HG03060 (cell line): ENCODE measurements at regions not wholly inside any gene's neighbourhood (a gene's known extent, or its start where the extent isn't known, plus 50 kb on each side); places are given as distances from the start of the nearest gene placed in this dataset.
"Not testable (repeated sequence)": the region's sequence is repeated elsewhere in the genome, so short reads cannot be mapped to it uniquely, and the experiment has no call there.

Experiments
- ATAC-seq: cut with Tn5 transposase; IDR thresholded peaks from one replicate; pipeline ENCODE4 v1.9.1; 2021; ENCODE audit warnings: low read depth, moderate number of reproducible peaks; ENCODE audit not compliant: unreplicated experiment

- ATAC-seq: no peak
These were observed 52.8 kb upstream of the ADGRE5 start for GRCh38 chr19:14328406-14328805.

GRCh38 chr19:14327061-14327460, 54.2 kb upstream of the ADGRE5 start:
- ATAC-seq: not testable (repeated sequence)

GRCh38 chr19:14325863-14326262, 55.4 kb upstream of the ADGRE5 start:
- ATAC-seq: no peak

- ATAC-seq: no peak
These were observed 56.1 kb upstream of the ADGRE5 start for GRCh38 chr19:14325134-14325533.

DNA sequence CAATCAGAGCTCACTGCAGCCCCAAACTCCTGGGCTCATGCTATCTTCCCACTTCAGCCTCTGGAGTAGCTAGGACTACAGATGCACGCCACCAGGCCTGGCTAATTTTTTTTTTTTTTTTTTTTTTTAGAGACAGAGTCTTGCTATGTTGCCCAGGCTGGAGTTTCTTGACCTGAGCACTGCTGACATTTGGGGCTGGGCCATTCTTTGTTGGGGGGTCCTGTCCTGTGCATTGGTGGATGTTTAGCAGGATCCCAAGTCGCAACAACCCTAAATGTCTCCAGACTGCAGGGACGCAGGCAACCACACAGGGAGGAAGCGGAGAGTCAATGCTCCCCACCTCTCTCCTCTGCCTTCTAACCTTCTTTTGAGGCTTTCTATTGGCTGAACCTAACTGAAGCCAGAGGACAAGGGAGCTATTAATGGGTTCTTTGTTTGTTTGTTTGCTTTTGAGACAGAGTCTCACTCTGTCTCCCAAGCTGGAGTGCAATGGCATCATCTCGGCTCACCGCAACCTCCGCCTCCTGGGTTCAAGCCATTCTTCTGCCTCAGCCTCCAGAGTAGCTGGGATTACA, 58.3 kb upstream of the ADGRE5 start:
- ATAC-seq: no peak

DNA sequence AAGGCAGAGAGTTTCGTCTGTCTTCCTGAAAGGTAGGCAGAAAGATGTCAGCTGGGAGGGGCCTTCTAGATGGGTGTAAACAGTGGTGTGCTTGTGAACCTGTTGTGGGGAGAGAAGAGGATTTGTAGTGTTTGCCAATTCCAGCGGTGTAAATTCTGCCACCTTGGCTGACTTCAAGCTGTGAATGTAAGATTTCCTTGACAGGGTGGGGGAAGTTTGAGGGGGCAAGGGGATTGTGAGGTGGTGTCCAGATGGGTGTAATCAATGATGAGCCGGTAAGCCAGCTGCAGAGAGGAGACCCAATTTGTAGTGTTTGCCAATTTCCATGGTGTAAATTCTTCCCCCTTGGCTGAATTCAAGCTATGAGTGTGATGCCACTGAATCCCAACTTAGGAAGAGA, 61.0 kb upstream of the ADGRE5 start:
- no peak for ATAC-seq

GRCh38 chr19:14319720-14320119, 61.5 kb upstream of the ADGRE5 start:
- not testable (repeated sequence) for ATAC-seq

DNA sequence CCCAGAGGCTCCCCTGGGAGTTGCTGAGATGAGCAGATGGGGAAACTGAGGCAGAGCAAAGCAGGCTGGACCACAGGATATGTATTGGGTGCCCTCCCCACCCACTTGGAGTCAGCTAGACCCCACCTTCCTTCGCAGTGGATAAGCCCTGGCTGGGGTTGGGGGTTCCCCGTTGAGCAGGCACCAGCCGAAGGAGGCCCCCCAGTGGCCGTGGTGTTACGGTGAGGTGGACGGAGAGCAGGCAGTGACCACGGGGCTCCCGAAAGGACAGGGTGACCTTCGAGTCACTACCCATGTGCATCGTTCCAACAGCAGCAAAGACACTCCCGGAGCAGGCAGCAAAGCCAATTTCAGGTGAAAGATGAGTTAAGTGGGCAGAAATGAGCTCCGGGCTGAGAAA, 62.4 kb upstream of the ADGRE5 start:
- ATAC-seq: no peak

DNA sequence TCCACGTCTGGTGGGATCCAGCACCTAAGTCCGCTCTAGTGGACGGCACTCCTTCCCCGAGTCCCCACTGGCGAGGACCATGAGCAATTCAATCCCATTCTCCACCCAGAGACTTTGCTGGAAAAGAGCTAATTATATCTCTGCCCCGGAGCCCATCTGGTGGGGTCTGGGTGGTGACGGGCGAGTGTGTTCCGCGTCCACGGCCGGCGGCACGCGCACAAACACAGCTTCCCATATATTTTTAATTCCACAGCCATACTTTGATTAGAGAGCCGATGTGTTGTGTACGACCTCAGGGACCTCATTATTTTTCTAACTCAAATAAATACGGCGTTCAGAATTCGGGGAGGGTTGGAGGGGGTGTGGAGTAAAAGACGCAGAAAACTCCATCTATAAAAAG, 64.1 kb upstream of the ADGRE5 start:
- no peak for ATAC-seq

- ATAC-seq: no peak
These were observed 65.8 kb upstream of the ADGRE5 start for GRCh38 chr19:14315433-14315832.

DNA sequence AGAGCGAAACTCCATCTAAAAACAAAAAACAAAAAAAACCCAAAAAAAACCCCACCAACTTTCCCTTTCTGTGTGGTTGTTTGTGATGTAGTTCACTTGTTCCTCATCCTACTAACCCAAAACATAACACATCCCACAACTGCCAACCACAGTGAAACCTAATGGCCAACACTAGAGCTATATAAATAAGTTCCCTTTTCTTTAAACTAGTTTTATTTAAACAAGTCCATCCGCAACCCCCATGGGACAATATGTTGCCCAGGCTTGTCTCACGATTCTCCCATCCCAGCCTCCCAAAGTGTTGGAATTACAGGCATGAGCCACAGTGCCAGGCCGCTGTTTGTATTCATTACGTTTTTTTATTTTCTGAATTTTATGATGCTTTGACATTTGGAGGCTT, 71.2 kb upstream of the ADGRE5 start:
- no peak for ATAC-seq

DNA sequence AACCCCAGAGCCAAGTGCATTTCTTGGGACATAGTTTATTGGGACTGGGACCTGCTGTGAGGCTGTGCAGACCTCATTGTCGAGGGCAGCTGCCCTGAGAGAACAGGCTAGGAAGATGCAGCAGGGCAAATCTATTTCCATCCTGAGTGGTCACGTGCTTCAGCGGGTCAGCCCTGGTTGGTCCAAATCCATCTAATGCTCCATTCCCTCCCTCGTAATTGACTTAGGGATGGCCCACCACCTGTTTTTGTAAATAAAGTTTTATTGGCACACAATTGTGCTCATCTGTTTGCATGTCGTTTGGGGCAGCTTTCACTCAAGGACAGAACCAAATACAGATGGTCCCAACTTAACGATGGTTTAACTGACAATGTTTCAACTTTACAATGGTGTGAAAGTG, 75.5 kb upstream of the ADGRE5 start:
- ATAC-seq: no peak

DNA sequence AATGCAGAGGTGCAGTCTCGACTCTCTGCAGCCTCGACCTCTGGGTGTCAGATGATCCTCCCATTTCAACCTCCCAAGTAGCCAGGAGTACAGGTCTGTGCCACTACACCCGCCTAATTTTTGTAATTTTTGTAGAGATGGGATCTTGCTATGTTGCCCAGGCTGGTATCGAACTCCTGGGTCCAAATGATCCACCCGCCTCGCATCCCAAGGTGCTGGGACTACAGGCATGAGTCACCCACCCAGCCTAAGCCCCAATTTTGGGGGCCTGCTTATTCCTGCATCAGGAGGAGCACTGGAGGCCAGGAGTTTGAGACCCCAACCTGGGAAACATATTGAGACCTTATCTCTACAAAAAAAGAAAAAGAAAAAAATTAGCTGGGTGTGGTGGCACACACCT, 80.1 kb upstream of the ADGRE5 start:
- ATAC-seq: no peak

- no peak for ATAC-seq
These were observed 80.9 kb upstream of the ADGRE5 start for GRCh38 chr19:14300303-14300702.

GRCh38 chr19:14299224-14299827, 81.9 kb upstream of the ADGRE5 start:
- not testable (repeated sequence) for ATAC-seq

GRCh38 chr19:14297883-14298576, 83.2 kb upstream of the ADGRE5 start:
- ATAC-seq: not testable (repeated sequence)

GRCh38 chr19:14294974-14295373, 86.3 kb upstream of the ADGRE5 start:
- not testable (repeated sequence) for ATAC-seq

- ATAC-seq: not testable (repeated sequence)
These were observed 87.5 kb upstream of the ADGRE5 start for GRCh38 chr19:14293816-14294170.

- ATAC-seq: not testable (repeated sequence)
These were observed 87.3 kb upstream of the ADGRL1 start for GRCh38 chr19:14293101-14293815.

- ATAC-seq: not testable (repeated sequence)
These were observed 83.8 kb upstream of the ADGRL1 start for GRCh38 chr19:14289810-14290209.

DNA sequence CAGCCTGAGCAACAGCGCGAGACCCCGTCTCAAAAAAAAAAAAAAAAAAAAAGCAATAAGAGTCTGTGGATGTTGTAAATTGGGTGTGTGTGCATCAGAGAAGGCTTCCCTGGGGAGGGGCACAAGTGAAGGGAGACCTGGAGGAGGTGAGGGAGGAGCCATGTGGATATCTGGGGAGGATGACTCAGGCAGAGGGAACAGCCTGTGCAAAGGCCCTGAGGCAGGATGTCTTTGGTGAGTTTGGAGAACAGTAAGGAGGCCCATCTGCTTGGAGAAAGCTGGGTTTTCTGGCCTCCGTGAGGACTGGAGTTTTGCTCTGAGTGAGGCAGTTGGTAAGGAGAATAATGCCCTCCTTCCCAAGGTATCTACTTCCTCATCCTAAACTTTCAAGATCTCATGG, 81.9 kb upstream of the ADGRL1 start:
- not testable (repeated sequence) for ATAC-seq
